Stimulated activated CD8-positive, alpha-beta memory T cell treated with anti-CD3 and anti-CD28 coated beads, Interleukin-15, amount 100 ng/mL, for 4 hours (primary cell): ENCODE measurements at regions not wholly inside any gene's neighbourhood (a gene's known extent, or its start where the extent isn't known, plus 50 kb on each side); places are given as distances from the start of the nearest gene placed in this dataset.
"Not testable (repeated sequence)": the region's sequence is repeated elsewhere in the genome, so short reads cannot be mapped to it uniquely, and the experiment has no call there.

Experiments
- DNase-seq, 2 donors: peaks; one replicate each; pipeline ENCODE4 v3.0.0-alpha.2; 2020; ENCODE audit warnings: low read depth in 2 of 2

- no peak for DNase-seq
Measured at GRCh38 chrX:65331371-65331770, 203.2 kb downstream of the LAS1L start.

GRCh38 chrX:65300104-65300809 lies 234.3 kb downstream of the LAS1L start:
- no peak for DNase-seq

GRCh38 chrX:65282905-65283304 lies 251.7 kb downstream of the LAS1L start:
- DNase-seq, result not testable (repeated sequence)

- DNase-seq, result no peak
Measured at GRCh38 chrX:65273152-65273551, 261.4 kb downstream of the LAS1L start.

- DNase-seq, result no peak
Measured at GRCh38 chrX:65266482-65266881, 268.1 kb downstream of the LAS1L start.

- no peak for DNase-seq
Measured at GRCh38 chrX:65253817-65254216, 277.6 kb upstream of the ZC4H2 start.

- DNase-seq, result no peak
Measured at GRCh38 chrX:65241059-65241721, 264.9 kb upstream of the ZC4H2 start.

- no peak for DNase-seq
Measured at GRCh38 chrX:65203545-65203944, 227.3 kb upstream of the ZC4H2 start.

- DNase-seq, result no peak
Measured at GRCh38 chrX:65196758-65197360, 220.6 kb upstream of the ZC4H2 start.

- DNase-seq, result no peak
Measured at GRCh38 chrX:65195621-65196020, 219.4 kb upstream of the ZC4H2 start.

GRCh38 chrX:65194547-65194946 lies 218.3 kb upstream of the ZC4H2 start:
- DNase-seq, result no peak

- DNase-seq, result not testable (repeated sequence)
Measured at GRCh38 chrX:65163325-65163724, 187.1 kb upstream of the ZC4H2 start.

GRCh38 chrX:65148232-65148631 lies 172.0 kb upstream of the ZC4H2 start:
- DNase-seq, result no peak

- DNase-seq, result no peak
Measured at GRCh38 chrX:65136424-65136823, 160.2 kb upstream of the ZC4H2 start.

GRCh38 chrX:65127842-65128241 lies 151.6 kb upstream of the ZC4H2 start:
- DNase-seq, result no peak

- no peak for DNase-seq
Measured at GRCh38 chrX:65098851-65099250, 122.6 kb upstream of the ZC4H2 start.

GRCh38 chrX:65093658-65094057 lies 117.4 kb upstream of the ZC4H2 start:
- DNase-seq, result no peak

GRCh38 chrX:65073233-65073632 lies 97.0 kb upstream of the ZC4H2 start:
- DNase-seq, result no peak

- DNase-seq, result no peak
Measured at GRCh38 chrX:65072590-65072989, 96.3 kb upstream of the ZC4H2 start.

GRCh38 chrX:65058626-65059025 lies 82.4 kb upstream of the ZC4H2 start:
- DNase-seq, result not testable (repeated sequence)

- no peak for DNase-seq
Measured at GRCh38 chrX:65045001-65045400, 68.8 kb upstream of the ZC4H2 start.

- DNase-seq, result no peak
Measured at GRCh38 chrX:65035446-65035770, 59.2 kb upstream of the ZC4H2 start.
